A549 (cell line): ENCODE measurements at regions not wholly inside any gene's neighbourhood (a gene's known extent, or its start where the extent isn't known, plus 50 kb on each side); places are given as distances from the start of the nearest gene placed in this dataset.

Source experiments
- ATAC-seq, 2 experiments: fragments of 200-7000 bp in 1 of 2; fragments of >200 bp in 1 of 2; cut with Nextera tagmentation in 1 of 2; cut with Tn5 transposase in 1 of 2; 3 replicates each; pipeline versions ENCODE4 v1.8.0 to v1.9.1; 2018 to 2020; ENCODE audit warnings: mild to moderate bottlenecking in 1 of 2, moderate library complexity in 1 of 2
- CTCF ChIA-PET: fragments of 300-600 bp; sonication (Branson Sonifier 250); formaldehyde crosslinking; extraction: SDS; loops from one replicate; lab custom pipeline; 2021; ENCODE audit warnings: antibody characterized with exemption, inconsistent platforms; lab: Yijun Ruan, JAX
- POLR2A ChIA-PET: fragments of 350-600 bp; formaldehyde crosslinking; extraction: SDS; loops from one replicate; lab custom pipeline; 2021; ENCODE audit warnings: antibody characterized with exemption, inconsistent platforms; lab: Yijun Ruan, JAX
- DNase-seq, 2 experiments: peaks; one replicate each; pipeline versions ENCODE4 v3.0.0 to v3.0.0-alpha.2; 2011 to 2016; ENCODE audit warnings: low read depth in 1 of 2, low spot score in 1 of 2
- FAIRE-seq: peaks from 2 replicates; lab custom pipeline; 2011; peaks lifted over from hg19 to GRCh38; lab: Jason Lieb, UNC
- H3K27ac ChIP-seq, 2 experiments: fragments of >200 bp; sonication (Bioruptor Twin); formaldehyde crosslinking; 3 replicates each; pipeline ENCODE4 v1.5.1; 2016 to 2017
- H3K4me1 ChIP-seq: fragments of >200 bp; sonication (Bioruptor Twin); formaldehyde crosslinking; 3 replicates; pipeline ENCODE4 v1.6.1; 2016
- H3K4me2 ChIP-seq: fragments of >200 bp; sonication (Bioruptor Twin); formaldehyde crosslinking; 3 replicates; pipeline ENCODE4 v1.6.1; 2016
- H3K4me3 ChIP-seq: fragments of >200 bp; sonication (Bioruptor Twin); formaldehyde crosslinking; 3 replicates; pipeline ENCODE4 v1.5.1; 2016
- H3K9me3 ChIP-seq: fragments of >200 bp; sonication (Bioruptor Twin); formaldehyde crosslinking; 3 replicates; pipeline ENCODE4 v1.6.1; 2016
- BCL3 ChIP-seq: fragments of >200 bp; sonication (Bioruptor Twin); formaldehyde crosslinking; IDR thresholded peaks from 3 replicates; pipeline ENCODE4 v1.6.1; 2016
- BHLHE40 ChIP-seq: IDR thresholded peaks from 2 replicates; pipeline ENCODE4 v1.6.1; 2012; ENCODE audit warnings: low read depth, low read length, inconsistent platforms
- CBX2 ChIP-seq: fragments of 200-600 bp; sonication (generic); IDR thresholded peaks from 2 replicates; pipeline ENCODE4 v1.6.1; 2016; ENCODE audit warnings: low read depth, mild to moderate bottlenecking, borderline replicate concordance
- CEBPB ChIP-seq, 2 experiments: fragments of >200 bp in 1 of 2; sonication (Bioruptor Twin) in 1 of 2; formaldehyde crosslinking in 1 of 2; IDR thresholded peaks; 2 replicates each; pipeline ENCODE4 v1.6.1; 2012 to 2016
- EHF ChIP-seq: fragments of 250-450 bp; sonication (Bioruptor Pico); IDR thresholded peaks from 2 replicates; pipeline ENCODE4 v1.5.0; 2020; ENCODE audit warnings: mild to moderate bottlenecking
- EP300 ChIP-seq, 2 experiments: fragments of >200 bp; sonication (Bioruptor Twin); formaldehyde crosslinking; IDR thresholded peaks; 2 replicates in 1 of 2; 3 replicates in 1 of 2; pipeline ENCODE4 v1.6.1; 2016 to 2017
- FOXS1 ChIP-seq: fragments of 250-450 bp; sonication (Bioruptor Pico); IDR thresholded peaks from 2 replicates; pipeline ENCODE4 v1.5.0; 2020; ENCODE audit warnings: mild to moderate bottlenecking, moderate library complexity
- GATA3 ChIP-seq: IDR thresholded peaks from 2 replicates; pipeline ENCODE4 v1.6.1; 2012; ENCODE audit warnings: borderline replicate concordance
- HES2 ChIP-seq: fragments of >200 bp; sonication (Bioruptor Twin); formaldehyde crosslinking; IDR thresholded peaks from 2 replicates; pipeline ENCODE4 v1.6.1; 2016
- HOXB5 ChIP-seq: fragments of 250-450 bp; sonication (Bioruptor Pico); IDR thresholded peaks from 2 replicates; pipeline ENCODE4 v1.5.0; 2020; ENCODE audit warnings: mild to moderate bottlenecking, moderate library complexity
- JUN ChIP-seq, 2 experiments: fragments of >200 bp; sonication (Bioruptor Twin); formaldehyde crosslinking; IDR thresholded peaks; 2 replicates in 1 of 2; 3 replicates in 1 of 2; pipeline ENCODE4 v1.6.1; 2016 to 2017
- KDM5A ChIP-seq: fragments of 200-600 bp; sonication (generic); IDR thresholded peaks from 2 replicates; pipeline ENCODE4 v1.6.1; 2016; ENCODE audit warnings: antibody characterized with exemption, mild to moderate bottlenecking
- NPAS2 ChIP-seq: fragments of 250-450 bp; sonication (Bioruptor Pico); IDR thresholded peaks from 2 replicates; pipeline ENCODE4 v1.8.0; 2022; ENCODE audit warnings: mild to moderate bottlenecking, moderate library complexity, borderline replicate concordance
- PBX3 ChIP-seq: IDR thresholded peaks from 2 replicates; pipeline ENCODE4 v1.6.1; 2012
- RARB ChIP-seq: fragments of 250-450 bp; sonication (Bioruptor Pico); IDR thresholded peaks from 2 replicates; pipeline ENCODE4 v1.8.0; 2021; ENCODE audit warnings: mild to moderate bottlenecking, moderate library complexity
- RNF2 ChIP-seq: fragments of 200-600 bp; sonication (generic); IDR thresholded peaks from 2 replicates; pipeline ENCODE4 v1.6.1; 2016; ENCODE audit warnings: low read depth, mild to moderate bottlenecking, antibody characterized with exemption, moderate library complexity, borderline replicate concordance
- TFCP2L1 ChIP-seq: fragments of 250-450 bp; sonication (Bioruptor Pico); IDR thresholded peaks from 2 replicates; pipeline ENCODE4 v1.5.0; 2021; ENCODE audit warnings: mild to moderate bottlenecking
- TP53 ChIP-seq: fragments of 250-450 bp; sonication (Bioruptor Pico); IDR thresholded peaks from 2 replicates; pipeline ENCODE4 v1.5.0; 2021; ENCODE audit warnings: mild to moderate bottlenecking, moderate library complexity
- ZFP36 ChIP-seq: fragments of 450-650 bp; IDR thresholded peaks from 2 replicates; pipeline ENCODE4 v1.6.1; 2014; ENCODE audit warnings: borderline replicate concordance; ENCODE audit not compliant: partially characterized antibody
- WGBS: methylation state at CpG from one replicate; pipeline ENCODE4 v1.1.6; 2017; ENCODE audit errors: missing lambda C conversion rate; 5-methylcytosine and 5-hydroxymethylcytosine counted together
- TF ChIP-seq, protein P1 (sequence below): fragments of 450-650 bp; IDR thresholded peaks from 2 replicates; pipeline ENCODE4 v1.6.1; 2014; ENCODE audit warnings: antibody characterized with exemption
- TF ChIP-seq, protein P2 (sequence below): fragments of 150-350 bp; IDR thresholded peaks from 2 replicates; pipeline ENCODE4 v1.6.1; 2014; ENCODE audit warnings: low read depth, mild to moderate bottlenecking, low read length

DNA sequence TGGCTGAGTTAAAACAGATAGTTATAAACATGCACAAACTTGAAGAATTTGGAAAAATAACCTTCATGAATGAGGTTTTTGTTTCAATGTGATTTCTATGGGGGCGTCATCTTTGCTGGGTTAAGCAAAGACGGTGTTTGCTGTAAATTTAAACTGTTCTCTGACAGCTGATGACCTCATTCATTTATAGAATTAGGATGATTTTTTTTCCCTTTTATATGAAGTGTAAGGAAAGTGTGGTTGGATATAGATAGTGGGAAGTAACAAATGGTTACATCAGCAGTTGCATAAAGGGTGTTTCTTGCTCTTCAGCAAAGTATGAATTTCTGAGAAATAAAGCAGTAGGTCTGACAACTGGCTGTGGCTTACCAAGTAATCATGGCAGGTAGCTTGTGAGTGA is 137.2 kb upstream of the CENPW start (continued):
- no peak for TF ChIP-seq NPAS2 (CRISPR knock-in tag)

DNA sequence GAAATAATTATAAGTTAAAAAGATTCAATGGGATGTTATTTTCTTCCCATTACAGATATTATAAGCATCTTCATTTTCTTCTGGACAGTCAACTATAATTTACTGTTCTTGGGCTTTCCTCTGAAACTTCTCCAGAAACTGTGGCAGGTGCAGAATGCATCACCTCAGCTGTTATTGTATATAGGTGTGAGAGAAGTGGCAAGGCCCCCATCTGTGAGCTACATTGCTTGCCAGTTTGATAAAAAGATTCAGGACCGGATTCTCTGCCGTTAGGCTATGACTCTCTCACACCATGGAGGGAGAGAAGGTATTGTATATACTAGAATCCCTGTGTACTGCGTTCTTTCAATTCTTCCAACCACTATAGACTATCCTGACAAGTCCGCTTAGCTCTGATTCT is 135.8 kb upstream of the CENPW start:
- DNase-seq = no peak
- Histone ChIP-seq H3K9me3 (no peaks in the 10 kb centered on the region), H3K27ac (no peak overlapping the region), H3K4me3 (no peak overlapping the region), H3K4me1 (no peaks in the 10 kb centered on the region), H3K4me2 (no peak overlapping the region)
- CTCF ChIA-PET = no interaction called here
- 77% methylated on average over 4 of the region's 4 CpGs for WGBS
- no peak for ATAC-seq
- POLR2A ChIA-PET = no interaction called here
- TF ChIP-seq JUN (IDR thresholded peaks at IDR 0.05) (no peak), RNF2 (no peak), EP300 (IDR thresholded peaks at IDR 0.05) (no peak), KDM5A (no peak)
- TF ChIP-seq, protein P1, sequence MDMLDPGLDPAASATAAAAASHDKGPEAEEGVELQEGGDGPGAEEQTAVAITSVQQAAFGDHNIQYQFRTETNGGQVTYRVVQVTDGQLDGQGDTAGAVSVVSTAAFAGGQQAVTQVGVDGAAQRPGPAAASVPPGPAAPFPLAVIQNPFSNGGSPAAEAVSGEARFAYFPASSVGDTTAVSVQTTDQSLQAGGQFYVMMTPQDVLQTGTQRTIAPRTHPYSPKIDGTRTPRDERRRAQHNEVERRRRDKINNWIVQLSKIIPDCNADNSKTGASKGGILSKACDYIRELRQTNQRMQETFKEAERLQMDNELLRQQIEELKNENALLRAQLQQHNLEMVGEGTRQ = no peak
- TF ChIP-seq, all 56 proteins: peak for 0
- no peak for FAIRE-seq

DNA sequence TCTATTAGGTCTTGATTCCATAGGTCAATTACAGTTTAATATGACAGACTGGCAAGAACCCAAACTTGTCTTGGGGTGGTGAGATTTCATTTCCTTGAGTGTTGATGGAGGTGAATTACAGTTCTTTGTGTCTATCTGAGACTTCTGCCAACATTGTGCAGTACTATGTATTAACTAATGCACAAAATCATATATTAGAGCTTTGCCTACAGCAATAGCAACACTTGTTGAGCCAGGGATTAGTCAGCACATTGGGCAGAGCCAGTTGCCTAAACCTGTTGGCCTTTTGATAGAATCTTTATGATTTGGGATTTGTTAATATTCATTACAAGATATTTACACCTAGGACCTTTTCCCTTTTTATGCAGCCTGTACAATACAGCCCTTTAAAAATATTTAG is 135.3 kb upstream of the CENPW start:
- CTCF ChIA-PET = no interaction called here
- POLR2A ChIA-PET = no interaction called here
- Histone ChIP-seq H3K9me3 (no peaks in the 10 kb centered on the region), H3K4me3 (no peak overlapping the region), H3K27ac (no peak overlapping the region), H3K4me1 (no peaks in the 10 kb centered on the region)
- ATAC-seq = no peak
- TF ChIP-seq PBX3 = no peak
- no peak for TF ChIP-seq EHF
- no peak for TF ChIP-seq GATA3
- no peak for TF ChIP-seq TP53 (CRISPR knock-in tag)
- TF ChIP-seq, protein P2, sequence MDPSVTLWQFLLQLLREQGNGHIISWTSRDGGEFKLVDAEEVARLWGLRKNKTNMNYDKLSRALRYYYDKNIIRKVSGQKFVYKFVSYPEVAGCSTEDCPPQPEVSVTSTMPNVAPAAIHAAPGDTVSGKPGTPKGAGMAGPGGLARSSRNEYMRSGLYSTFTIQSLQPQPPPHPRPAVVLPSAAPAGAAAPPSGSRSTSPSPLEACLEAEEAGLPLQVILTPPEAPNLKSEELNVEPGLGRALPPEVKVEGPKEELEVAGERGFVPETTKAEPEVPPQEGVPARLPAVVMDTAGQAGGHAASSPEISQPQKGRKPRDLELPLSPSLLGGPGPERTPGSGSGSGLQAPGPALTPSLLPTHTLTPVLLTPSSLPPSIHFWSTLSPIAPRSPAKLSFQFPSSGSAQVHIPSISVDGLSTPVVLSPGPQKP = no peak
- no peak for TF ChIP-seq ZFP36
- TF ChIP-seq CEBPB (IDR thresholded peaks at IDR 0.05) = no peak
- no peak for TF ChIP-seq TFCP2L1 (CRISPR knock-in tag)
- TF ChIP-seq BCL3 = no peak
- no peak for TF ChIP-seq FOXS1 (CRISPR knock-in tag)
- TF ChIP-seq HOXB5 (CRISPR knock-in tag) = no peak
- TF ChIP-seq CBX2 = no peak
- TF ChIP-seq RARB (CRISPR knock-in tag) = no peak
- TF ChIP-seq NPAS2 (CRISPR knock-in tag) = no peak
- TF ChIP-seq EP300 (IDR thresholded peaks at IDR 0.05) = no peak
- TF ChIP-seq HES2 = no peak
- TF ChIP-seq BHLHE40 = no peak
- TF ChIP-seq, all 56 proteins: peak for 0
- H3K4me2 ChIP-seq = no peak overlapping the region
- DNase-seq (no peak), FAIRE-seq (no peak)
